AG04450 (cell line): ENCODE measurements at regions not wholly inside any gene's neighbourhood (a gene's known extent, or its start where the extent isn't known, plus 50 kb on each side); places are given as distances from the start of the nearest gene placed in this dataset.

ENCODE experiments used
- CTCF ChIA-PET: fragments of 300-600, 350-600 bp; formaldehyde crosslinking; extraction: SDS; loops from one replicate; lab custom pipeline; 2022; ENCODE audit warnings: antibody characterized with exemption, inconsistent platforms; lab: Charles Lee
- POLR2A ChIA-PET: fragments of 350-600 bp; formaldehyde crosslinking; extraction: SDS; loops from one replicate; lab custom pipeline; 2021; ENCODE audit warnings: antibody characterized with exemption, inconsistent platforms; lab: Yijun Ruan, JAX
- DNase-seq: peaks from one replicate; pipeline ENCODE4 v3.0.0-alpha.2; 2011; ENCODE audit warnings: low read depth, low spot score
- H3K27ac ChIP-seq: one replicate; pipeline ENCODE4 v1.5.1; 2012; ENCODE audit warnings: low read depth, low read length, control low read depth
- H3K27me3 ChIP-seq: one replicate; pipeline ENCODE4 v1.6.0; 2012; ENCODE audit warnings: low read length; ENCODE audit not compliant: control insufficient read depth, insufficient read depth
- H3K4me3 ChIP-seq: 2 replicates; pipeline ENCODE4 v1.5.1; 2011; ENCODE audit warnings: mild to moderate bottlenecking, low read depth, low read length, control low read depth
- H3K9me3 ChIP-seq: 2 replicates; pipeline ENCODE4 v1.5.1; 2012; ENCODE audit warnings: low read length; ENCODE audit not compliant: control insufficient read depth, insufficient read depth
- TF ChIP-seq, protein P1 (sequence below): IDR thresholded peaks from 2 replicates; pipeline ENCODE4 v1.5.1; 2011; ENCODE audit warnings: low read depth, low read length, control low read depth, inconsistent platforms

DNA sequence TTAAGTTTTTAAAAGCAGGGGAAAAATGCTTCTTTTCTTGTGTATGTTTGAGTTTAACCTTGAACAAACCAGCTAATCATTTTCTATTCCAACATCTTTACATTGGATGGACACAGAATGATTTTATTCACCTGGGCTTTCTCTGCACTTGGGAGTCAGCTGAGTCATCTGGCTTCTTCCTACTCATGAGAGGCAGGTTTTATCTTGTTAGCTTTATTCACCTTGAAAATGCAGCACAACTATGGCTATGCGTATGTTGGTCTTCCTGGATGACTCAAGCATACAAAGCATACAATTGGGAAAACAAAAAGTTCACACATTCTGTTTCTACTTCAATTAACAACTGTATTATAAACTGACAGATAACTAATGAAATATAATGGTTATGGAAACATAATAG, 737.7 kb downstream of the FRK start:
- no peak for DNase-seq
- TF ChIP-seq, protein P1, sequence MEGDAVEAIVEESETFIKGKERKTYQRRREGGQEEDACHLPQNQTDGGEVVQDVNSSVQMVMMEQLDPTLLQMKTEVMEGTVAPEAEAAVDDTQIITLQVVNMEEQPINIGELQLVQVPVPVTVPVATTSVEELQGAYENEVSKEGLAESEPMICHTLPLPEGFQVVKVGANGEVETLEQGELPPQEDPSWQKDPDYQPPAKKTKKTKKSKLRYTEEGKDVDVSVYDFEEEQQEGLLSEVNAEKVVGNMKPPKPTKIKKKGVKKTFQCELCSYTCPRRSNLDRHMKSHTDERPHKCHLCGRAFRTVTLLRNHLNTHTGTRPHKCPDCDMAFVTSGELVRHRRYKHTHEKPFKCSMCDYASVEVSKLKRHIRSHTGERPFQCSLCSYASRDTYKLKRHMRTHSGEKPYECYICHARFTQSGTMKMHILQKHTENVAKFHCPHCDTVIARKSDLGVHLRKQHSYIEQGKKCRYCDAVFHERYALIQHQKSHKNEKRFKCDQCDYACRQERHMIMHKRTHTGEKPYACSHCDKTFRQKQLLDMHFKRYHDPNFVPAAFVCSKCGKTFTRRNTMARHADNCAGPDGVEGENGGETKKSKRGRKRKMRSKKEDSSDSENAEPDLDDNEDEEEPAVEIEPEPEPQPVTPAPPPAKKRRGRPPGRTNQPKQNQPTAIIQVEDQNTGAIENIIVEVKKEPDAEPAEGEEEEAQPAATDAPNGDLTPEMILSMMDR = no peak
- Histone ChIP-seq H3K9me3 (no peaks in the 10 kb centered on the region), H3K4me3 (no peak overlapping the region), H3K27ac (no peak overlapping the region), H3K27me3 (no peaks in the 10 kb centered on the region)
- ChIA-PET POLR2A (no interaction called here), CTCF (no interaction called here)

DNA sequence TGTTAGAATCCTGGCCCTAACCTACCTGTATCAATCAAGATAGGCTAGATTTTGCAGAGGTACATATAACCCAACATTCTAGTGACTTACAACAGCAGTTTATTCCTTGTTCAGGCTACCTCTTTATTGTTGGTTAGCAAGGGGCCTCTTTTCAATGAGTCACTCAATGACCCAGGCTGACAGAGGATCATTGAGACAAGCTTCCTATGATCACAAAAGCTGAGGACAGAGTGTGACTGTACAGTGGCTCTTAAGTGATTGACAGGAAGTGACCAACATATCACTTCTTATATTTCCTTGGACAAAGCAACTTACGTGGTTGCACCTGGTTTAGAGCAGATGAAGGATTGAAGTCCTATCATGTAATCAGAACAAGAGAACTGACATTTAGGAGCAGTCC, 740.9 kb downstream of the FRK start:
- ChIA-PET POLR2A (no interaction called here), CTCF (no interaction called here)
- Histone ChIP-seq H3K9me3 (0 out of 2 replicates have a peak, but pooled peaks cover 3% of the 10 kb centered on the region), H3K27me3 (no peaks in the 10 kb centered on the region), H3K27ac (no peak overlapping the region), H3K4me3 (no peak overlapping the region)
- DNase-seq = no peak
- TF ChIP-seq, protein P1 = no peak

DNA sequence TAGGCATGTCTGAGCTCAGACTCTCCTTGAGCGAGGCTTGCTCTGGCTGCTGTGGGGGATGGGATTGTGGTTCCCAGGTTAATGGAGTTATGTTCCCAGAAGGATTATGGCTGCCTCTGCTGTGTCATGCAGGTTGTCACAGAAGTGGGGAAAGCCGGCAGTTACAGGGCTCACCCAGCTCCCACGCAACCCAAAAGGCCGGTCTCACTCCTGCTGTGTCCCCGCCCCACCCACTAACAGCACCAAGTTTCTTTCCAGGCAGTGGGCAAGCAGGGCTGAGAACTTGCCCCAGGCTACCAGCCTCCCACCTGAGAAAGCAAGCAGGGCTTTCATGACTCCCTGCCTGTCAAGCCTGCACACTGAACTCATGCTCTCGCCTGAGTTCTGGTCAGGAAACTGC, 750.5 kb downstream of the FRK start:
- peaks cover 10% of the 10 kb centered on the region for H3K9me3 ChIP-seq
- POLR2A ChIA-PET = no interaction called here
- CTCF ChIA-PET = no interaction called here
- H3K27me3 ChIP-seq = no peaks in the 10 kb centered on the region
- DNase-seq = no peak
- TF ChIP-seq, protein P1 = no peak
- no peak overlapping the region for H3K4me3 ChIP-seq
- H3K27ac ChIP-seq = no peak overlapping the region

DNA sequence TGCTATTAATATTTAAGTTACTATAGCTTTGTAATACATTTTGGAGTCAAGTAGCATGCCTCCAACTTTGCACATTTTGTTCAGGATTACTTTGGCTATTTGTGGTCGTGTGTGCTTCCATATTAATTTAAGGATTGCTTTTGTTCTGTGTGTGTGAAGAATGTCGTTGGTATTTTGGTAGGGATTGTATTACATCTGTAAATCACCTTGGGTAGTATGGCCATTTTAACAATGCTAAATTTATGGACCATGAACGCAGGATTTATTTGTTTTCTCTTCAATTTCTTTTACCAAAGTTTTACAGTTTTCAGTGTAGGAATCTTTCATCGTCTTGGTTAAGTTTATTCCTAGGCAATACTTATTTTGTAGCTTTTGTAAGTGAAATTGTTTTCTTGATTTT, 758.0 kb downstream of the FRK start:
- DNase-seq = no peak

DNA sequence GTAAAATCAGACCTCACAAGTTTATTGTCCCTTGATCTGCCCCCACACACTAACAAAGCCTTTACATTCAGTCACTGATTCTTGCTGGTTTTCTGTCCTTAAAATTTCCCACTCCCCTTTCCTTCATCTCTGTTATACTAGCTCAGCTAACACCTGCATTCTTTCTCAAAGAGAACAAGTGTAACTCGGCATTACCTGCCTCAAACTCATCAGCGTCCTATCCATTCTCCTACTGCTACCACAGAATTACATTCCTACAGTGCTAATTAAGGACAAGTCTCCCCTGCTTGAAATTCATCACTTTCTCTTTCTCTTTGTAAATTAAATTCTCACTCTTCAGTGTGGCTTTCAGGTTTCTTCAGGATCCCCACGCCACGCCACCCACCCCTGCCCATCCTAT, 773.2 kb downstream of the FRK start:
- Histone ChIP-seq H3K4me3 (no peak overlapping the region), H3K27me3 (no peaks in the 10 kb centered on the region), H3K9me3 (peaks cover 3% of the 10 kb centered on the region; the same call in 1 of the 2 replicates), H3K27ac (no peak overlapping the region)
- no peak for DNase-seq
- POLR2A ChIA-PET = no interaction called here
- CTCF ChIA-PET = no interaction called here
- TF ChIP-seq, protein P1 = no peak

More for the DNA sequence above, 758.0 kb downstream of the FRK start:
- H3K4me3 ChIP-seq = no peak overlapping the region
- H3K27me3 ChIP-seq = no peaks in the 10 kb centered on the region
- H3K9me3 ChIP-seq = no peaks in the 10 kb centered on the region
- POLR2A ChIA-PET = no interaction called here
- no peak overlapping the region for H3K27ac ChIP-seq
- TF ChIP-seq, protein P1 = no peak
- CTCF ChIA-PET = no interaction called here
